HG02678 (cell line): ENCODE measurements at regions not wholly inside any gene's neighbourhood (a gene's known extent, or its start where the extent isn't known, plus 50 kb on each side); places are given as distances from the start of the nearest gene placed in this dataset.

Experiments
- ATAC-seq: cut with Tn5 transposase; IDR thresholded peaks from one replicate; pipeline ENCODE4 v1.9.1; 2021; ENCODE audit warnings: mild to moderate bottlenecking, moderate library complexity; ENCODE audit not compliant: unreplicated experiment

DNA sequence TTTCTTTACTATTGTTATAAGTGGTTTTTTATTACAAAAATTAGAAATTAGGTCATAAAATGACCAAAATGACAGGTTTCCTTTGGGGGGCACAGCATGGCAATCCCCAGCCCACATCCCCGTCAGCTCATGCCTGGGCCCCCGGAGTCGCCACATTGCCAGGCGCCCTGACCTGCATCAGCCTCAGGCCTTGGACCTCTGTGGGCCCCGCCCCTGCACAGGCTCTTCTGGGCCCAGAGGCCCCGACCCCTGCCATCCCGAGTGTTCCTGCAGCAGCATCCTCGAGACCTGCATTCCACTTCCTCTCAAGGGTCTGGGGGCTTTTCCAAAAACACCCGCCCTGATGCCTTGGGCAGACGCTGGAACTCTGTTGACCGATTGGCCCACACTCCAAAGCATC, 391.1 kb upstream of the MGMT start:
- no peak for ATAC-seq

DNA sequence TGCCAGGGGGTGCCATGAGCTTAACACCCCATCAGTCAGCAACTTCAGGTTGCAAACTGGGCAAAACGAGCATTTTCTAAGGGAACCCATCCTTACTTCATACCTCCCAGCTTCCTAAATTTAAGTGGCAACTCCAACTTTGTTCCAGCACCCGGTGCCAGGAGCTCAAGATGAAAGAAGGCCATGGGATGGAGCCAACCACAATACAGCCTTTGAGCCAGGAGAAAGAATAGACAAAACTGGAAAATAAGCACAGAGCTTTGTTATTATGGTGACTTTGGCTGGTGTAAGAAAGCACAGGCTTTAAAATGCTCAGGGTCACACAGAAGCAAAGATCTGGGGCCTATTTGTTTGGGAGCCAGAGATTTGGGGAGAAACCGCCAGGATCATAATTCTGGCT, 388.7 kb upstream of the MGMT start:
- ATAC-seq, result no peak

DNA sequence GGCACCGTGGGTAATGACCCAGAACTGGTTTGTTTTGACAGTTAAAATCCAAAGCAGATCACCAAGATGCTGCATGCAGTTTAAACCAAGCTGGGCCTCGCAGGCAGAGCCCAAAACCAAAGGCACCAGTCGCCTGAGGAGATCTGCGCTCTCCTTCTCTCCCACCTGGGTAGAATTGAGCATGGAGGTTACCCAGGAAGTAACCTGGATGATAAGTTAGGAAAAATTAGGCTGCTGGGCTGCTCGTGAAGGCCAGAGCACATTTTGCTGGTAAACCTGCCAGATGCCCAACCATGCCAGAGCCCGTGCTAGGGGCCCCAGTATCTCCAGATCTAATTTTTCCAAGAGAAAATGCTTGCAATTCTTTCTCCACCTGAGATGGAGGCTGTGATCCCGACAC, 388.3 kb upstream of the MGMT start:
- no peak for ATAC-seq

DNA sequence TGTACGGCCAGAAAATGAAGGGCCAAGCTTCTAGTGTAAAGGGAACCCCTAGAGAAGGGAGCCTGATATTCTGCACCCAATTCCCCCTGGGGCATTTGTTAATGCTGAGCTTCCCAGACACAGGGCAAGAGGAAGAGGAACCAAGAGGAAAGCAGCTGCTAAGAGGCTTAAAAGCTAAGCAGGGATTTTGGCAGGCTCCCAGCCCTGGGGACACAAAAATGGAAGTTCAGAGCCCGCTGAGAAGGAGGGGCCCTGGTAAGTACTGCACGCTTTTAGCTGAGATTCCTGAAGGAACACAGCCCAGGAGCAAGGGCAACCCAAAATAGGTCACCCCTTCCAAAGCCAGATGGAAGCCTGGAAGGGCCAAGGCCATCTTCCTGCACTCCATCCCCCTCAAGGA, 387.3 kb upstream of the MGMT start:
- no peak for ATAC-seq

DNA sequence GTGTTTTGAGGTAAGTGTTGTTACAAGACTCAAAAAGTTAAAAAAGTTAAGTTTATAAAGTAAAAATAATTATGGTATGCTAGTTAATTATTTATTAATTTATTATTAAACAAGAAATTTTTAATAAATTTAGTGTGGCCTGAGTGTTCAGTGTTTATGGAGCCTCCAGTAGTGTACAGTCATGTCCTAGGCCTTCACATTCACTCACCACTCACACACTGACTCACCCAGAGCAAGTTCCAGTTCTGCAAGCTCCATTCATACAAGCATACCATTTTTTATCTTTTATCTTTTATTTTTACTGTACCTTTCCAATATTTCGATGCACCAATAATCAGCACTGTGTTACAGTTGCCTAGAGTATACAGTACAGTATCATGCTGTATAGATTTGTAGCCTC, 381.2 kb upstream of the MGMT start:
- ATAC-seq, result no peak

DNA sequence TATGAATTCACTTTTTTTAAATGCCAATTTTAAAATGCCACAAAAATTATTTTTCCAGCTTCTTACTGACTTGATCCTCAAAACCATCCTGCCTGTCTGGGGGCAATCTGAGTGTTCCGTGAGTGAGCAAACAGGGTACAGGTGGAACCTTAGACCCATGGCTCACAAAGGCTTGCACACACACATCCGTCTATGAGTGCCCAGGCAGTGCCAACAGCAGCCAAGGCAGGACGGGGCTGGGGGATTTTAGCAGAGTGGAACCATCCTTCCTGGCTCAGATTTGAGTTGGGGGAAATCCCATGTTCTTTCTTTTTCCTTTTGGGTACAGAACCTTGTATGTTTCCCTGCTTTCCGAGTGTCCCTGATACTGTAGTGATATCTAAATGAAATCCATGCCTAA, 377.7 kb upstream of the MGMT start:
- no peak for ATAC-seq

DNA sequence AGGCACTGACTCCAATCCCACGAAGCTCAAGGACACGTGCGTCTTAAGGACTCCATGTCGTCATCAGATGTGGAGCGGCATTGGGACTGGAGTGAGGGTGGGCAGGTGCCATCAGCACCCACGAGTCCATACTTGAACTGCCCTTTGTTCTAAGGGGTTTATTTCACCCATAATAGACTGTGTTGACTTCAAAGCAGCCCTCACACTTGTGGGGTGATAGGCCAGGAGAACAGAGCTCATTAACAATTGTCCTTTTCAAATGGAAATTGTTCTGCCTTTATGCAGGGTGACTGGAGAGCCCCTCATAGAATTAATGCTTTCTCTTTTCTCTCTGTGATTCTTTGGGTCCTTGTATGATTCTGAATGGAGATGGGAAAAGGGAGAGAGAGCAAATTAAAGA, 376.9 kb upstream of the MGMT start:
- no peak for ATAC-seq

DNA sequence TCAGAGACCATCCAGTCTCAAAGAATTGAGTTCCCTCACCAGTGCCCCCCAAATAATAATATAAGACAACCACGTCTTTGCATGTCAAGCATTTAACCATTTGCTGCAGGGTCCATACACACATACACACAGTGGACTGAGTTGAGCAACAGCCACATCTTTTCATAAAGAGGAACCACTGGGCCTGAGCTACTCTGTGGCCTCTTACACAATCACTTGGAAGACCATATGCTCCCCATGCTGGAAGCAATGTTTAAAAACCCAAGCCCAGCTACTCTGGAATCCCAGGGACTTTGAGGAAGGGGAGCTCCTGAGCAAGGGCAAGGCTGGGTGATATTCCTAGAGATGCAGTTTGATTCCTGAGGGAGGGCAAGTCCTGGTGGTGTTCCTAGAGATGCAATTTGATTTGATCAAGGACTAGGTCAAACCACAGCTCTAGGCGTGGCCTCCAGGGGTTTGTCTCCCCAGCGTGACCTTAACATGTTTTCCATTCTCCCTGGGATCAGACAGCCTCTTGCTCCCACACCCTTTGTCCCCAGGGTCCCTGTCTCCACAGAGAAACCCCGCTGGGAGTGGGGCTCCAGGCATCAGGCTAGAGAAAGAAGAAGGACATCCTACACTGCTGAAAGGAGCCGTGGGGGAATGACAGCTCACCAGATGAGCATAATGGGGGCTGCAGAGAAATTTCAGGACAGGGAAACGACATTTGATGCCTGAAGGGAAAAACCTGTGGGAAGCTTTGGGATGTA, 376.2 kb upstream of the MGMT start:
- ATAC-seq, result no peak

DNA sequence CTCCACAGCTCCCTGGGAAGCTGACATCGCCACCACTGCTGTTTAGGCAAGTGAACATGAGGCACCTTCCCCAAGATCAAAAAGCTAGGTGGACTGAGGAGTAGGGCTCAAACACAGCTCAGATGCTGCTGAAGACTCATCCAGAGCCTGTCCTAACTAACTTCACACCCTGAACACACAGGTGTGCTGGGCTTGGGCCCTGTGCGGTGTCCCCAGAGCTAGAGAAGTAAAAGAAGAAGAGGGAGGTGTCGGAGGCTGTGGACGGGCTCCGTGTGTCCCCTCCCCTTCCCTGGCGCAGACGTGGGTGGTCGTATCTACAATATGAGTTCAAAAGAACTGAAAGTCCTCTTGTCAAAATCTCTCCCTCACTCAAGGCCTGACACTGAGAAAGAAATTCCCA, 373.4 kb upstream of the MGMT start:
- no peak for ATAC-seq

DNA sequence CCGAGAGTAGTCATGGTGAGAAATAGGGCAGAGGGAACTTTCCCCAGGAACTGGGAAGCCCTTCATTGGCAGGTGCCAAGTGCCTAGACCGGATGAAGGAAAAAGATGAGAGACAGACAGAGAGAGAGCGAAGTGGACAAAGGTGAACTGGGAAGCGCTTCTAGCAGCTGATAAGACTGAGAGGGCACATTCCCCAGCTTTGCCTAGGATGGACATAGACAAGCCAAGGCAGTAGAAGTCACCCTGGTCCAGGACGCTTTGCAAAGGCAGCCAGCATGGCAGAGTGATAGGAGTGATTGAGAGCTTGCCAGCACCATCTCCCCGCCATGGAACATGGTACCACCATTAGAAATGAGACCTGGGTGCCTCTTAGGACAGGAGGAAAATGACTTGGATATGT, 372.8 kb upstream of the MGMT start:
- no peak for ATAC-seq

DNA sequence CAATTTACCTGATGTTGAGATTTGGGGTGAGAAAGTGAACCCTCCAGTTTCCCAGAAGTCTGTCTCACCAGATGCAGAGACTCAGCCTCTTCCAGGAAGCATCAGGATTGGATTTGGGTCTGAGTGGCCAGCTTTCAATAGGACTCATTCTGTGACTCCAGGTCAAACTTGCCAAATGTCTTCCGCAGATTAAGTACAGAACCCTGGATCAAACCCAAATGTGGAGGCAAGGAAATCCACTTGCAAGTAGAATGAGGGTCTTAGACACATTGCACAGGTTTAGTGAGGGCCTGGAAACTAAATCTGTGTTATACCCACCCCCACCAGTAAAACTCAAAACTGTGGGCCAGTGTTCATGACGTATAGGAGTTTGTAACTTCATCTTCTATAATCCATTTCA, 372.2 kb upstream of the MGMT start:
- ATAC-seq, result no peak

DNA sequence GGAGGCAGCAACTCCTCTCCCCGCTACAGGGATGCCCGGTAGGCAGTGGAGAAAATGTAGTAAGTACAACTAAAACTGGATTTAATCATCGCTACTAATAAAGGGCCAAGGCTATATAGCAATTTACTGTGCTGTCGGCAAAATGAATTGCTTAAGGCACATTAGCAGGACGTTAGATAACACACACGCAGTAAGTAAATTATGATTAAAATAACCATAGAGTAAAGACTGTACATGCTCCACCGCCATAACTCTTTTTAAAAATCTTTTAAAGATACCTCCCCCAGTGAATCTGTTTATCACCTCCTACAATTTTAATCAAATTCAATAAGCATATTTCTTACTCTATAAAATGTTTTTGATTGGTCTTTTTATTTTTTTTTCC, 371.4 kb upstream of the MGMT start:
- ATAC-seq, result no peak

DNA sequence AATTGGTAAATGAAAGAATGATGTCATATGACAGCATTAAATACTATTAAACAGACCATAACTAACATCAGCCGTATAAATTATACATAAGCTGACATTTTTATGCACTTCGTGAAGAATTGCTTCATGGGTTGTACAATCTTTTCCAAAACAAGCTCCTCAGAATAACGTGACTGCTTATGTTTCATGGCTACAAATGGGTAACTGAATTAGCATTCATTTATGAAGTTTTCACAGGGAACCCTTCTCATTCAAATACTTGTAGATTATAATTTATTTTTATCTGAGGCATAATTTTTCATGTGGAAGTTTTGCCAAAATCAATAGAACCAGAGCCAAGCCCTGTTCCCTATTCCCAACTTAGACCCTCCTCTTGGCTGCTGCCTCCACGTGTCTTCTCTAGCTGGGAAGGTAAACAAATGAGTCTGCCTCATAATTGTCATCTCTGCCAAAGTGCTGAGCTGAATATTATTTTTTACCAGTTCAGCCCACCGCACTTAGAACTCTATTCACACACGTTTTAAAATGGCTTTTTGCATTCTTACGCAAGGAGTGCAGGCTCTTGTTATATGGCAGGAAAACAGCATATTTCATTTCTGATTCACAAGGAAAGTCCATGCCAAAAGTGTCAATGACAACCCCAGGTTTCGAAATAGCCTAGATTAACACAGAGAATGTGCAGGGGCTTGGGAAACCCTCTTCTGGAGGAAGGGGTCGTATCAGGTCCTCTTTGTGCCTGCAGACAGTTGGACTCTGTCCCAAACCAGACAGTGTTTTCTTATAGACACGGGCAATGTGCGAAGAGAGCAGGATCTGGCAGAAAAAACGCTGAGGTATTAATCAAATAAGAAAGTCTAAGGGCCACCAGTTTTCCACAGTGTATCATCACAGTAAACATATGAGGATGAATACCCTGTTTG, 370.7 kb upstream of the MGMT start:
- ATAC-seq, result no peak

DNA sequence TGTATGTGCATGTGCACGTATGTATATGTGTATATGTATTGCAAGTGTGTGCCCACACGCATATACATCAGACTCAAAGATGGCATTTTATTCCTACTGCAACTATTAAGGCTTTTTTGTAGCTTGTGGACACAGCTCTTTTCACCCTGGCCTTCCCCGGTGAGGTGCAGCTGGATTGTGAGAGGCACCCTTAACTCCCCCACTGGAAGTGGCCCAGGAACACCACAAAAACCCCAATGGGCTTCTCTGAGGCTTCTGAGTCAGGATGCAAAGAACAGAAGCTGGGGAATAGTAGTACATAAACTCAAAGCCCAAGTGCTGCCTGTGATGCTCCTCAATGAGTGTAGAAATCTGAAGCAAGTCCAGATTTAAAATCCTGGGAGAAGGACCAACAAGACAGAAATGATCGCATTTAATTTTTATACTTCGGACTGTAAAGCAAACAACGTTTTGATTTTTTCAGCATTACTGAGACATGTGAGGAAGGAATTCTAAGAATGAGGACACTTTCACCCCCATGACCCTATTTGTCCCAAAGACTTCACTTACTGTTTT, 369.2 kb upstream of the MGMT start:
- no peak for ATAC-seq

DNA sequence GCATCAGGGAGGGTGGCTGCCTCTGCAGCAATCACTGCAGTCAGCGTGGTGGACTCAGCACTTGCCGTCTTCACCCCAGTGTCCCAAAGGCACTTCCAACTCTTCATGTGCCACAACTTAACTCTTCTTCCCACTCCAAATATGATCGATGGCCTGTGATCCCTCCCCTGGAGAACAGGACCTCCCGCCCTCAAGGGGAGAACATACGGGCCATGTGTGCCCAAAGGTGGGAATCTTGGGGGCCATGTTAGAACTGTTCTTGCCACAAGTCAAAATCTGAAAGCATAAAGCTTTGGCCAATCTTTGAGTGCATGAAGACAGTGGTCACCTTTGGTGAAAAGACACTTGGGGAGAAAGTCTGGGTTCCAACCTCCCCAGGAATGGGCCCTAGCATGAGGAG, 368.5 kb upstream of the MGMT start:
- no peak for ATAC-seq

DNA sequence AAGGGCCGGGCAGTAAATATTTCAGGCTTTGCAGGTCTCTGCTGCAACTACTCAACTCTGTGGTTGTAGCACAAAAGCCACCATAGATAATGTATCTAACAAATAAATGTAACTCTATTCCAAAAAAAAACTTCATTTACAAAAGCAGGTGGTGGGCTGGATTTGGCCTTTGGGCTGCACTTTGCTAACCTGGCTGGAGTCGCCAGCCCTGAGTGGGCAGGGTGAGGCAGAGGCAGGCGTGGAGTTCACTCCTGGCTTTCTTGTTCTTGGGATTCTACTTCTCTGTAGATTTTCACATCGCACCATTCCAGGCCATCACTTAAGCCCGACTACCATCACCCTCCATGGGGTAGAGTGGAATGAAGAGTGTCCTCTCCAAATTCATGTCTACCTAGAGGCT, 367.6 kb upstream of the MGMT start:
- no peak for ATAC-seq

DNA sequence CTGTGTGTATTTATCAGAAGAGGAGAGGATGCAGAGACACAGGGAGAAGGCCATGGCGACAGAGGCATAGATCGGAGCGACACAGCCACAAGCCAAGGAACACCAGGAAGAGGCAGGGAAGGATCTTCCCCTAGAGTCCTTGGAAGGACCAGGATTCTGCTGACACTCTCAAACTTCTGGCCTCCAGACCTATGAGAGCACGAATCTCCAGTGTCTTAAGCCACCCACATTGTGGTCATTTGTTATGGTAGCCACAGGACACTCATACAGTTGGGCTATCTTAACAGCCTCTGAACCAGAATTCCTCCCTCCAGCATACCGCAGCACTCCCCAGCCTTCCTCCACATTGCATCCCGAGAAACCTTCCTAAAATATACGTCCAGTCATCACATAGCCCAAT, 367.0 kb upstream of the MGMT start:
- no peak for ATAC-seq

DNA sequence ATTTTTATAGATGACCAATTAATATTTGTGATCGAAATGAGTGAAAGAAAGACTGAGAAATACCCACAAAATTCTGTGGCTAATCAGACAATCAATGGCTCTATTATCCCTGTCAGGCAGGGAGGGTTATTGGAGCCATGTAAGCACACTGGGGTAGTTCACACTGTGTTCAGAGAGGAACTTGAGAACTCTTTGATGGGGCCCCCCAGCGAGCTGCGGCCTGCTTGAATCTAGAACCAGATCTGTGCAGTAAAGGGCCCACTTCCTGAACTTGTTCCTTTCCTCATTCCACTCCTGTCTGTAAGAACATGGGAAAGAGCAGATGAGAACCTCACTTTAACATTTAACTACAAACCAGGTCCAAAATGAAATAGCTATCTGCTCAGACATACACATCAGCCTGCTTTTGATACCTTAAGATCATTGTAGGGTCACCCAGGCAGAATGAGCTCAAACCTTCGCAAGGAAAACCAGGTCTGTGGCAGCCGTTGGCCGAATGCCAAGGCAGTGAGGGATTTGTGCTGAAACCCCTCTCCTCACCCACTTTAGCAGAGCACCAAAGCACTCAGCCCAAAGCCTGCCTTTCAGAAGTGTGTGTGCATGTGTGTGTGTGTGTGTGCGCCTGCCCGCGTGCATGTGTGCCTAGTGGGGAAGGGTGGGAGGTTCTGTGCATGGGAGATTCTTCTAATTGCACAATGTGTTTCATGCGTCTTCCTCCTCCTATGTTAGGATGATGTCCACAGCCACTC, 365.6 kb upstream of the MGMT start:
- no peak for ATAC-seq

DNA sequence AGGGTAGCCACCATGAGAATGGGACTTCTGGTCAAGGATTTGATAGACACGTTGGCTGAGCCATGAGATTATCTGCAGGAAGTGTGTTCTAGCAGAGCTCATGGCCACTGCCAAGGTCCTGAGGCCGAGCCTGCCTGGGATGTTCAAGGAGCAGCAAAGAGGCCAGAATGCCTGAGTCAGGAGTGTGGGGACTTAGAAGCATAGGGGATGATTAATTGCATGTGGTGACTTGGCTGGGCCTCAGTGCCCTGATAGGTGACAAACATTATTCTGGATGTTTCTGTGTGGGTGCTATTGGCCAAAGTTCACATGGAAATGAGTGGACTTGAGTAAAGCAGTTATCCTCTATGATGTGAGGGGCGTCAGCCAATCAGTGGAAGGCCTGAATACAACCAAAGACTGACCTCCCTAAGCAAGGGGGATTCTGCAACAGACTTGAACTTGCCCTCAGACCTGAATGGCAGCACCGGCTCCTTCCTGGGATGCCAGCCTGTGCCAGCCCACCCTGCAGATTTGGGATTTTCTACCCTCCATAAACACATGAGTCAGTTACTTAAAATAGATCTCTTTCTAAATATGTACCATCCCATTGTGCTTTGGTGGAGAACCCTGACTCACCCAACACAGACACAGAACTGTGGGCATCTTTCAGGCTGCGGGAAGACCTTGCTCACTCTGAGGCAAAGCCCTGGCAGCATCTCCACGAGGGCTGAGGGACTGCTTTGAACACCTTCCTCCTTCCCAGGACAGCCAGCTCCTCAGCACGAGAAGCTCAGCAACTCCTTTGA, 363.9 kb upstream of the MGMT start:
- no peak for ATAC-seq

DNA sequence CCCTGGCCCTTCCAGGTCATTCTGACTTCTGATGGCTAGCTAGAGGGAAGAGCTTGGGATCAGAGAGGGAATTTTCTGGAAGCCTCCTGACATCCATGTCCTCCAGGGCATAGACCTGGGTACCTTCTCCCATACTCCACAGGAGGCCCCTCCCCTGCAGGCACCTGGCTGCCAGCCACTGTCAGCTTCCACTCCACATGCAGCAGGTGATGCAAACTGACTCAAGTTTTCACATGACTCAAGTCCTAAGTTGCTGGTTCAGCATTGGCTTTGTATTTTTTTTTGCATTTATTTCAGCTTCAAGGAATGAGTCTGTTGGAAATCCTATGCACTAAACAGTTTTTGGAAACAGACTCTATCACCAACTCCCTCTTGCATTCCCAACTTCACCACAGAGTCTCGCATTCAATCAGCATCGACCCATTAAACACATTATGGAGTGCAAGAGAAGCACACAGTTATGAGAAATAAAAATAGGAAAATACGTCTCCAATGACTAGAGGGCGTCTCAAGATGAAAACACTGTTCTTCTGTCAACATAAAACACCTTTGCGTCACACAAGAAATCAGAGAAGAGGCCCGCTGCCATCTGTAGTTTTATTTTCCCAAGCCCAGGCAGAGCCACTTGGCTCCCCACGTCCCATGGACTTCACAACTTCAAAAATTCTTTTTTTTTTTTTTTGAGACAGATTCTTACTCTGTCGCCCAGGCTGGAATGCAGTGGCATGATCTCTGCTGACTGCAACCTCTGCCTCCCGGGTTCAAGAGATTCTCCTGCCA, 362.6 kb upstream of the MGMT start:
- ATAC-seq, result no peak
